CD4-positive, alpha-beta memory T cell (primary cell): ENCODE measurements at regions not wholly inside any gene's neighbourhood (a gene's known extent, or its start where the extent isn't known, plus 50 kb on each side); places are given as distances from the start of the nearest gene placed in this dataset.

ENCODE experiments used
- CTCF ChIA-PET: fragments of 350-600 bp; sonication (Branson Sonifier 250); formaldehyde crosslinking; loops from one replicate; lab custom pipeline; 2021; ENCODE audit warnings: inconsistent platforms; ENCODE audit not compliant: partially characterized antibody; lab: Charles Lee
- POLR2A ChIA-PET: fragments of 350-600 bp; sonication (Branson Sonifier 250); formaldehyde crosslinking; loops from one replicate; lab custom pipeline; 2021; ENCODE audit not compliant: partially characterized antibody; lab: Charles Lee
- DNase-seq, 5 donors: peaks; one replicate each; pipeline versions ENCODE4 v3.0.0 to v3.0.0-alpha.2; 2020 to 2022; ENCODE audit warnings: mixed read lengths in 1 of 5
- H3K27ac ChIP-seq: one replicate; pipeline ENCODE4 v1.7.0; 2013; ENCODE audit warnings: low read depth, low read length
- H3K27me3 ChIP-seq: 2 replicates; pipeline ENCODE4 v1.7.0; 2013; ENCODE audit warnings: mild to moderate bottlenecking, low read length, moderate library complexity; ENCODE audit not compliant: insufficient read depth
- H3K36me3 ChIP-seq: 2 replicates; pipeline ENCODE4 v1.7.0; 2013; ENCODE audit warnings: mild to moderate bottlenecking, low read length, moderate library complexity; ENCODE audit not compliant: insufficient read depth
- H3K4me1 ChIP-seq: 2 replicates; pipeline ENCODE4 v1.7.0; 2013; ENCODE audit warnings: mild to moderate bottlenecking, low read length, moderate library complexity; ENCODE audit not compliant: insufficient read depth
- H3K4me3 ChIP-seq, 2 donors: one replicate each; pipeline ENCODE4 v1.7.0; 2013; ENCODE audit warnings: low read length in 2 of 2, mild to moderate bottlenecking in 1 of 2
- H3K9me3 ChIP-seq, 2 donors: one replicate each; pipeline ENCODE4 v1.7.0; 2013; ENCODE audit warnings: low read length in 2 of 2, control low read depth in 1 of 2; ENCODE audit not compliant: control insufficient read depth in 1 of 2
- H3K27ac Mint-ChIP-seq, 7 donors: one replicate each; pipeline ENCODE4 v1.8.0; 2020 to 2021; ENCODE audit warnings: mixed read lengths in 7 of 7, mild to moderate bottlenecking in 6 of 7, inconsistent platforms in 3 of 7, moderate library complexity in 3 of 7
- H3K27me3 Mint-ChIP-seq, 2 donors: one replicate each; pipeline ENCODE4 v1.8.0; 2020 to 2021; ENCODE audit warnings: mixed read lengths in 2 of 2
- H3K36me3 Mint-ChIP-seq, 2 donors: one replicate each; pipeline ENCODE4 v1.8.0; 2020 to 2021; ENCODE audit warnings: mixed read lengths in 2 of 2, inconsistent platforms in 1 of 2, mild to moderate bottlenecking in 1 of 2
- H3K4me1 Mint-ChIP-seq, 4 donors: one replicate each; pipeline ENCODE4 v1.8.0; 2020 to 2021; ENCODE audit warnings: mixed read lengths in 4 of 4, mild to moderate bottlenecking in 1 of 4
- H3K4me3 Mint-ChIP-seq, 8 donors: one replicate each; pipeline ENCODE4 v1.8.0; 2020 to 2021; ENCODE audit warnings: mixed read lengths in 8 of 8, mild to moderate bottlenecking in 7 of 8, moderate library complexity in 6 of 8, inconsistent platforms in 3 of 8
- H3K9me3 Mint-ChIP-seq, 8 donors: one replicate each; pipeline ENCODE4 v1.8.0; 2020 to 2021; ENCODE audit warnings: mixed read lengths in 8 of 8, mild to moderate bottlenecking in 5 of 8, inconsistent platforms in 3 of 8, moderate library complexity in 1 of 8
- intact Hi-C: fragments of 100-400 bp; cut with micrococcal nuclease; formaldehyde crosslinking; loops from one replicate; pipeline ENCODE4 v1.15.1; 2023

DNA sequence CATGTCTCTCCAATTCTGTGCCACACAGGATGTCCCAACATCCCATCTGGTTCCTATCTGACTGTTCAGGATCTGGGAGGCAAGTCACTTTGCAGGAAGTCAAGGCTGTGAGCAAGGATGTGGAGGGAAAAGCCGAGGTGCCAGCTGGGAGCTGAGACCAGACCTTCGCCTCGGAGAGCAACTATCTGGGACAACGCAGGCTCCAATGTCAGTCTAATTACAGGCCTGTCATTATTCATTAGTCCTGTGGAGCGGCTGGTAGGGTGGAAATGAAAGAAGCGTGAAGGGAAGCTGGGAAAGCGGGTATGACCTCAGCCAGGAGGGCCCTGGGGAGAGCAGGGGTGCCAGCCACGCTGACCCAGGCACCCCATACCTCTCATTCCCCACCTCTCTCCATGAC lies 147.3 kb downstream of the UNC5CL start:
- no peaks in the 10 kb centered on the region for H3K36me3 Mint-ChIP-seq
- CTCF ChIA-PET, result no interaction called here
- POLR2A ChIA-PET, result no interaction called here
- H3K9me3 ChIP-seq, result no peaks in the 10 kb centered on the region
- no peaks in the 10 kb centered on the region for H3K9me3 Mint-ChIP-seq
- H3K27ac Mint-ChIP-seq, result no peak overlapping the region
- H3K4me3 Mint-ChIP-seq, result peak overlapping the region in 1 of 8 donors; percentile 48
- H3K4me1 Mint-ChIP-seq, result no peaks in the 10 kb centered on the region
- H3K4me3 ChIP-seq, result no peak overlapping the region
- H3K27me3 Mint-ChIP-seq, result peaks cover 0 to 12% of the 10 kb centered on the region in 2 donors
- no peaks in the 10 kb centered on the region for H3K4me1 ChIP-seq
- H3K27ac ChIP-seq, result no peak overlapping the region
- H3K36me3 ChIP-seq, result no peaks in the 10 kb centered on the region
- no peaks in the 10 kb centered on the region for H3K27me3 ChIP-seq
- intact Hi-C loops, result no loop called here
- no peak for DNase-seq

DNA sequence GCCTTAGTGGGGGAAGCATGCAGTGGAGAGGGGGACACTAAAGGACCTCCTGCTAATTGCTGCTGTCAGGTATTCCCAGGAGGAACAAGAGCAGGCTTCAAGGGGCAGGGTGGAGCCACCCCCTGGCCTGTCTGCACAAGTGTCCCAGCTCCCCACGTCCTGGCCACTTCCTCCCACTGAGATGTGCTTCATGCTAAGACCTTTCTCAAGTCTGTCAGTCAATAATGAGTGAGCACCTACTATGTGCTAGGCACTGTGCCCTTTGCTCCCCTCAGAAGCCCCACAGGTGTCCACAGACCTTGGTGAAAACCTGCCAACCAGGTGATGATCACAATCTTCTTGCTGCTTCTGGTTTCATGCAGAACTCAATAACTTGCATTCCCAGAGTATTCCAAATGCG lies 147.9 kb downstream of the UNC5CL start:
- CTCF ChIA-PET, result no interaction called here
- Histone ChIP-seq H3K27ac (no peak overlapping the region), H3K4me1 (no peaks in the 10 kb centered on the region), H3K4me3 (no peak overlapping the region), H3K36me3 (no peaks in the 10 kb centered on the region), H3K9me3 (no peaks in the 10 kb centered on the region), H3K27me3 (no peaks in the 10 kb centered on the region)
- DNase-seq, result no peak
- Mint-ChIP-seq H3K4me3 (no peak overlapping the region), H3K4me1 (no peaks in the 10 kb centered on the region), H3K27ac (no peak overlapping the region), H3K36me3 (no peaks in the 10 kb centered on the region), H3K27me3 (peaks cover 0 to 11% of the 10 kb centered on the region in 2 donors), H3K9me3 (no peaks in the 10 kb centered on the region)
- intact Hi-C loops, result no loop called here
- POLR2A ChIA-PET, result no interaction called here

DNA sequence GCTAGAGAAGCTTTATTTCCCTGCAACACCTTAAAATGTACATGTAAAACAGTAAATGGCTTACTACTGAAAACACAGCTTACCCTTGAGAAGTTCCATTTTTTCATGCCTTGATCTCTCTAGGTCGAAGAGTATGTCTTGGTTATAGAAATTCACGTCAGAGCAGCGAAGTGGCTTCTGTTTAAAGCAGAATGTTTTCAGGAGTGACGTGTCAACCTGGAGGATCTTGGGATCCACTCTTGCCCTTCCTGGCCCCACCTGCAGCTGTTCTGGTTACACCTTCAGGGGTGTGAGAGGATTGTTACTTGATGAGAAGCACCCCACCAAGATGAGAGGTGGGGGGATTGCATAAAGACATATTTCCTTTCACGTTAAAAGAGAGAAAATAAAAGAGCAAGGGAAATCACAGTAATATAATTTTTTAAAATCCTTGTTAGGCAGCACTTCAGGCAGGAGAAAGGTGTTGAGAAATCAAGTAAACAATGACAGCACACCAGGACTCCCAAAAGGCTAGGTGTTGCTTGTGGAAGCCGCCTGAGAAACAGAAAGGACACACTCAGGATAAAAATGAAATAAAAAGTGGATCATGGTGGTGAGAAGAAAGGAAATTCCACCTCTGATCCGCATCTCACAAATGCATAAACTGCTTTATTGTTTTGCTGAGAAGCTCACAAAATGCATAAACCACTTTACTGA lies 149.7 kb downstream of the UNC5CL start:
- Histone ChIP-seq H3K4me3 (no peak overlapping the region), H3K36me3 (no peaks in the 10 kb centered on the region), H3K9me3 (no peaks in the 10 kb centered on the region), H3K27ac (no peak overlapping the region), H3K27me3 (no peaks in the 10 kb centered on the region), H3K4me1 (no peaks in the 10 kb centered on the region)
- no peaks in the 10 kb centered on the region for H3K4me1 Mint-ChIP-seq
- no peak for DNase-seq
- no peak overlapping the region for H3K4me3 Mint-ChIP-seq
- intact Hi-C loops, result no loop called here
- CTCF ChIA-PET, result no interaction called here
- peaks cover 0 to 11% of the 10 kb centered on the region in 2 donors for H3K27me3 Mint-ChIP-seq
- POLR2A ChIA-PET, result no interaction called here
- H3K36me3 Mint-ChIP-seq, result no peaks in the 10 kb centered on the region
- H3K27ac Mint-ChIP-seq, result no peak overlapping the region
- H3K9me3 Mint-ChIP-seq, result no peaks in the 10 kb centered on the region

DNA sequence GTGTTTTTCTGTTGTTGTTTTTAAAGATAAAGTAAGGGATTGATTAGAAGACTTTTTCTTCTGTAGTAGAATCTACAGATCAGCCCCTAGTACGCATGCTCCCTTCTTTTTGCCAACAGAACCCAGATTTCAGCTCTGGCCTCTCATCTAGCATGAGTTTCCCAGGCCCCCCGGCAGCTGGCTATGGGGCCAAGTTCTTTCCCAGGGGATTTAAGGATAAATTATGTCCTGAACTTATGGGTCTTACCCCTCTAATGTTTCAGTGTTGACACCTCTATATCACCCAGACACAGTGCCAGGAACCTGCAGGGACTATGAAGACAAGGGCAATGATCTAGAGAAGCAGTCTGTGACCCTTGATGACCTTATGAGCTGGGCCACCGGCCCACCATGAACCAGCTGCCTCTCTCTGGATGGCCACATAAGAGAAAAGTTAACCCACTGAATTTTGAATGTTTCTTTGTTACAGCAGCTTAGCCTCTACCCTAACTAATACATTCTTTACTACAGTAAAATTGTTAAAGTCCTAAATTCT lies 150.5 kb downstream of the UNC5CL start:
- no peak overlapping the region for H3K27ac ChIP-seq
- no peak overlapping the region for H3K27ac Mint-ChIP-seq
- H3K4me3 ChIP-seq, result no peak overlapping the region
- H3K27me3 ChIP-seq, result no peaks in the 10 kb centered on the region
- H3K9me3 Mint-ChIP-seq, result no peaks in the 10 kb centered on the region
- H3K9me3 ChIP-seq, result no peaks in the 10 kb centered on the region
- no peak overlapping the region for H3K4me3 Mint-ChIP-seq
- H3K36me3 ChIP-seq, result no peaks in the 10 kb centered on the region
- ChIA-PET CTCF (no interaction called here), POLR2A (no interaction called here)
- no peaks in the 10 kb centered on the region for H3K4me1 ChIP-seq
- H3K36me3 Mint-ChIP-seq, result no peaks in the 10 kb centered on the region
- intact Hi-C loops, result no loop called here
- H3K27me3 Mint-ChIP-seq, result peaks cover 0 to 11% of the 10 kb centered on the region in 2 donors
- no peak for DNase-seq
- no peaks in the 10 kb centered on the region for H3K4me1 Mint-ChIP-seq

DNA sequence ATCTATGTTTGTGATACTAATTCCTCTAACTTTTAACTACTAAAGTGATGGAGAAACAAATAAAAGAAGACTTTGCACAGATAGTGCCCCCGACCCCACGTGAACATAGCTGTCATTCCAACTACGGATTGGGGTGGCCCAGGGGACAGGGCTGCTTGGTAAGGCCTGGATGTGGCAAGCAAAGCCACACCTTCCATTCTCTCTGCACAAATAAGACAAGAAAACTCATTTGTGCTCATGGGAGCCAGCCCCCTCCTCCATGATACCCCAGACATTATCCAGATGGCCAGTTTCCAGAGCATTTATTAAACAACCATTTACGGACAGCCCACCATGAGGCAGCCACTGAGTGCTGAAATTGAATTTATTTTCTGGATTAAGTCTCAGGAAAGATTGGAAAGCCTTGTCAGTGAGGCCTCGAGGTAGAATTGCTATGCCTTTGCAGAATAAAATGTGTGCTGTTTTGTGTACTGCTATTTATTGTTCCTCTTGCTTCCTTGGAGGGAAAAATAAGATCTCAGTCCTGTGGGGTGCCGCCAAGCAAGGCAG lies 151.2 kb downstream of the UNC5CL start:
- Histone ChIP-seq H3K9me3 (no peaks in the 10 kb centered on the region), H3K4me3 (no peak overlapping the region), H3K36me3 (no peaks in the 10 kb centered on the region), H3K4me1 (no peaks in the 10 kb centered on the region), H3K27ac (no peak overlapping the region), H3K27me3 (no peaks in the 10 kb centered on the region)
- POLR2A ChIA-PET, result no interaction called here
- no peak overlapping the region for H3K27ac Mint-ChIP-seq
- DNase-seq, result no peak
- intact Hi-C loops, result no loop called here
- peak overlapping the region in 1 of 8 donors; percentile 9 for H3K4me3 Mint-ChIP-seq
- H3K9me3 Mint-ChIP-seq, result no peaks in the 10 kb centered on the region
- CTCF ChIA-PET, result no interaction called here
- no peaks in the 10 kb centered on the region for H3K4me1 Mint-ChIP-seq
- no peaks in the 10 kb centered on the region for H3K36me3 Mint-ChIP-seq
- H3K27me3 Mint-ChIP-seq, result peaks cover 0 to 11% of the 10 kb centered on the region in 2 donors

DNA sequence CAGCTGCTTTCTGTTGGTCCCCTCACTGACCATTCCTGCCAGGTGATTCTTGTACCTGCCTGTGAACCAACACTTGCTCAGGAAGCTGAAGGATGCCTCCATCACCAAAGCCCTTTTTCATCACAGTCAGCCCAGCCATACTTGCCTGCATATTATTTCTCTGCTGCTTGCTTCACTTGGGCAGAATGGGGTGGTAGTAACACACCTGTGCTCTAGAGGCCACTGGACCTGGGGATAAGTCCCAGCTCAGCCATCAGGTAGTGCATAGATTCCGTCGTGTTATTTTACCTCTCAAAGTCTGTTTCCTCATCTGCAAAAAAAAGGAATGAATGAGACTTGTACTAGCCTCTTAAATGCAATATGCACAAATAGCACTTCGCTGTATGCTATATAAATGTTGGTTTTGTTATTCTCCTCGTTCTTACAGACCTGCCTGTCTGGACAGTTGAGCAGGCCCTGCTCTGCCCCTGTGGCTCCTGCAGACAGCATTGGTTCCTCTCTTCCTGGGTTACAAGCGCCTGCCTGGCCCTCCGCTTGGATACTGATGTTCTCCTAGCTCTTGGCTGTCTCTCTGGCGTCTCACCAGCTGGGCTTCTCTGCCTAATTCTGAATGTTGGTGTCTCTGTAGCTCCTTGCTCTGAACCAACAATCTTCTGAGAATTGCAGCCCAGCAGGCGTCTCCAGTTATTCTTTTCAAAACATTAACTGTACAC lies 151.8 kb downstream of the UNC5CL start:
- no peaks in the 10 kb centered on the region for H3K9me3 Mint-ChIP-seq
- no peaks in the 10 kb centered on the region for H3K4me1 ChIP-seq
- no peak overlapping the region for H3K27ac Mint-ChIP-seq
- ChIA-PET CTCF (no interaction called here), POLR2A (no interaction called here)
- H3K4me1 Mint-ChIP-seq, result no peaks in the 10 kb centered on the region
- no peak overlapping the region for H3K4me3 ChIP-seq
- peaks cover 0 to 11% of the 10 kb centered on the region in 2 donors for H3K27me3 Mint-ChIP-seq
- DNase-seq, result no peak
- no peak overlapping the region for H3K27ac ChIP-seq
- no peaks in the 10 kb centered on the region for H3K36me3 Mint-ChIP-seq
- no peaks in the 10 kb centered on the region for H3K36me3 ChIP-seq
- H3K9me3 ChIP-seq, result no peaks in the 10 kb centered on the region
- intact Hi-C loops, result no loop called here
- no peak overlapping the region for H3K4me3 Mint-ChIP-seq
- no peaks in the 10 kb centered on the region for H3K27me3 ChIP-seq

DNA sequence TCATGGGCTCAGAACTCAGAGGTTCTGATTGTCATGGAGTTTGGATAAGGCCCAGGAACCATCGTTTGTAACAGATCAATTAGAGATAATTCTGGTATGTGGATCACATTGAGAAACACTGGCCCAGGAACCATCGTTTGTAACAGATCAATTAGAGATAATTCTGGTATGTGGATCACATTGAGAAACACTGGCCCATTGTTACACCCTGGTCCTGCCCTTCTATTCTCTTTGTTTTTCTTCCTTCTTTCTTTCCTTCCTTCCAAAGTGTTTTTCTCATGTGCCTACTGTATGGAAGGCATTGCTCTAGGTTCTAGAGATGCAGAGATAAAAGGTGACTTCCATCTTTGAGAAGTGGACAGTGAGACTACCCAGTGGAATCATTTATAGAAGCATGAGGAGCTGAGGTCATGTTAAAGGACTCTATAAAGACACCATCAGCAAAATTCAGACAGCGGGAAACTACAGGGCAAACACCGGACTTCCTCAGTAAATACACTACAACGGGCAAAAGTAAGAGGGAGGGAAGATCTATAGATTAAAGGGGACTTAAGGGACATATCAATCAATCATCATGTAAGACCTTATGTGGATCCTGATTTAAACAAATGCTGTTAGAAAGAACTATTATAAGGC lies 153.8 kb downstream of the UNC5CL start:
- no peaks in the 10 kb centered on the region for H3K36me3 Mint-ChIP-seq
- no peak for DNase-seq
- ChIA-PET CTCF (no interaction called here), POLR2A (no interaction called here)
- H3K9me3 ChIP-seq, result no peaks in the 10 kb centered on the region
- no peaks in the 10 kb centered on the region for H3K27me3 ChIP-seq
- no peaks in the 10 kb centered on the region for H3K4me1 Mint-ChIP-seq
- intact Hi-C loops, result no loop called here
- H3K4me3 ChIP-seq, result no peak overlapping the region
- no peak overlapping the region for H3K27ac ChIP-seq
- no peaks in the 10 kb centered on the region for H3K4me1 ChIP-seq
- peaks cover 2 to 5% of the 10 kb centered on the region in 2 donors for H3K27me3 Mint-ChIP-seq
- no peak overlapping the region for H3K4me3 Mint-ChIP-seq
- no peaks in the 10 kb centered on the region for H3K36me3 ChIP-seq
- H3K27ac Mint-ChIP-seq, result no peak overlapping the region
- H3K9me3 Mint-ChIP-seq, result peaks cover 0 to 2% (median 0%) of the 10 kb centered on the region in 8 donors
